ENCODE measurements at regions not wholly inside any gene's neighbourhood (a gene's known extent, or its start where the extent isn't known, plus 50 kb on each side); places are given as distances from the start of the nearest gene placed in this dataset.

- Histone ChIP-seq H3K36me3 (ENCODE audit: insufficient read depth, low read length, poor library complexity, severe bottlenecking) (no peaks in the 10 kb centered on the region), H3K9me3 (ENCODE audit: low read depth, low read length, poor library complexity, severe bottlenecking) (no peaks in the 10 kb centered on the region), H3K4me1 (ENCODE audit: insufficient read depth, low read length, poor library complexity, severe bottlenecking) (no peaks in the 10 kb centered on the region), H3K27me3 (replicated peaks; ENCODE audit: insufficient read depth, low read depth, low read length, poor library complexity) (no peaks in the 10 kb centered on the region), H3K4me3 (ENCODE audit: low read depth, low read length, poor library complexity, severe bottlenecking) (no peak overlapping the region), H3K27ac (ENCODE audit: low read depth, low read length, poor library complexity, severe bottlenecking) (no peak overlapping the region)
- ChIA-PET POLR2A (ENCODE audit: low non-redundant PET) (no interaction called here), CTCF (no interaction called here)
- TF ChIP-seq CTCF (conservative IDR thresholded peaks at IDR 0.05; ENCODE audit: low read depth, low read length), result peak; percentile 68
- no peak for TF ChIP-seq EZH2 (IDR thresholded peaks at IDR 0.05; ENCODE audit: borderline replicate concordance, low read depth, low read length, poor library complexity, severe bottlenecking)
- intact Hi-C loops (cut with micrococcal nuclease; ENCODE audit: unreplicated experiment), result no loop called here
- no TSS peak for BruUV-seq (replicated peaks)
- peak; percentile 70 for DNase-seq (ENCODE audit: low spot score)
Measured at GRCh38 chr22:45101515-45102227, 62.1 kb upstream of the NUP50 start.

- CTCF ChIA-PET, result no interaction called here
- no peak overlapping the region for H3K4me3 ChIP-seq (ENCODE audit: low read depth, low read length, poor library complexity, severe bottlenecking)
- no peaks in the 10 kb centered on the region for H3K27me3 ChIP-seq (replicated peaks; ENCODE audit: insufficient read depth, low read depth, low read length, poor library complexity)
- no peak for DNase-seq (ENCODE audit: low spot score)
- POLR2A ChIA-PET (ENCODE audit: low non-redundant PET), result interaction anchor here (0.6 kb wide), 1 partner anchor 27 kb away, joined by 3 read pairs; no protein-coding TSS in a partner anchor
- intact Hi-C loops (cut with micrococcal nuclease; ENCODE audit: unreplicated experiment), result no loop called here
- TF ChIP-seq EZH2 (IDR thresholded peaks at IDR 0.05; ENCODE audit: borderline replicate concordance, low read depth, low read length, poor library complexity, severe bottlenecking), result no peak
- no peak for TF ChIP-seq CTCF (conservative IDR thresholded peaks at IDR 0.05; ENCODE audit: low read depth, low read length)
- BruUV-seq (replicated peaks), result no TSS peak
- H3K36me3 ChIP-seq (ENCODE audit: insufficient read depth, low read length, poor library complexity, severe bottlenecking), result no peaks in the 10 kb centered on the region
- no peak overlapping the region for H3K27ac ChIP-seq (ENCODE audit: low read depth, low read length, poor library complexity, severe bottlenecking)
- H3K4me1 ChIP-seq (ENCODE audit: insufficient read depth, low read length, poor library complexity, severe bottlenecking), result no peaks in the 10 kb centered on the region
- no peaks in the 10 kb centered on the region for H3K9me3 ChIP-seq (ENCODE audit: low read depth, low read length, poor library complexity, severe bottlenecking)
Measured at GRCh38 chr22:45102896-45103420, 60.8 kb upstream of the NUP50 start.

- no TSS peak for BruUV-seq (replicated peaks)
- ChIA-PET POLR2A (ENCODE audit: low non-redundant PET) (no interaction called here), CTCF (no interaction called here)
- TF ChIP-seq CTCF (conservative IDR thresholded peaks at IDR 0.05; ENCODE audit: low read depth, low read length), result peak; percentile 38; the same call in 1 of the 2 replicates
- no peak for TF ChIP-seq EZH2 (IDR thresholded peaks at IDR 0.05; ENCODE audit: borderline replicate concordance, low read depth, low read length, poor library complexity, severe bottlenecking)
- intact Hi-C loops (cut with micrococcal nuclease; ENCODE audit: unreplicated experiment), result no loop called here
- H3K27ac ChIP-seq (ENCODE audit: low read depth, low read length, poor library complexity, severe bottlenecking), result no peak overlapping the region
- DNase-seq (ENCODE audit: low spot score), result peak; percentile 22
- no peaks in the 10 kb centered on the region for H3K4me1 ChIP-seq (ENCODE audit: insufficient read depth, low read length, poor library complexity, severe bottlenecking)
- H3K36me3 ChIP-seq (ENCODE audit: insufficient read depth, low read length, poor library complexity, severe bottlenecking), result no peaks in the 10 kb centered on the region
- H3K27me3 ChIP-seq (replicated peaks; ENCODE audit: insufficient read depth, low read depth, low read length, poor library complexity), result no peaks in the 10 kb centered on the region
- no peak overlapping the region for H3K4me3 ChIP-seq (ENCODE audit: low read depth, low read length, poor library complexity, severe bottlenecking)
- no peaks in the 10 kb centered on the region for H3K9me3 ChIP-seq (ENCODE audit: low read depth, low read length, poor library complexity, severe bottlenecking)
Measured at GRCh38 chr22:45103756-45104155, 60.0 kb upstream of the NUP50 start.

All from A673 (cell line).